ENCODE measurements at regions not wholly inside any gene's neighbourhood (a gene's known extent, or its start where the extent isn't known, plus 50 kb on each side); places are given as distances from the start of the nearest gene placed in this dataset.

DNA sequence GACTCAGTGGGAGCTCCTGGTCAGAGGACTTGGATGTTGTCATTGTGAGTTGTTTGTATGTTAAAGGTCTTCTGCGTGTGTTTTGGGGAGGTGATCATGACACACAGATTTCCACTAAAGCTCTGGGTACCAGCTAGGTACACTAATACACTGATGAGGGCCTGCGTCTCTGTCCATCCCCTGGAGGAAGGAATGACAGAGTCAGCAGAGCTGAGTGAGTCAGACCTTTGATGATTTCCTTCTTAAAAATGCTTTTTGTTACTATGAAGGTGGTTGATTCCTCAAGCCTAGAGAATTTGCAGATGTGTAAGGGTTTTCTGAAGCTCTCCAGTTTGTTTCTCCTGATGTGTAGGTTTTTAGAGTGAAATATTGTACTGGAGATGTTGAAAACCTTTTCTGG is 424.1 kb upstream of the TPM1 start:
- TF ChIP-seq, protein P1, sequence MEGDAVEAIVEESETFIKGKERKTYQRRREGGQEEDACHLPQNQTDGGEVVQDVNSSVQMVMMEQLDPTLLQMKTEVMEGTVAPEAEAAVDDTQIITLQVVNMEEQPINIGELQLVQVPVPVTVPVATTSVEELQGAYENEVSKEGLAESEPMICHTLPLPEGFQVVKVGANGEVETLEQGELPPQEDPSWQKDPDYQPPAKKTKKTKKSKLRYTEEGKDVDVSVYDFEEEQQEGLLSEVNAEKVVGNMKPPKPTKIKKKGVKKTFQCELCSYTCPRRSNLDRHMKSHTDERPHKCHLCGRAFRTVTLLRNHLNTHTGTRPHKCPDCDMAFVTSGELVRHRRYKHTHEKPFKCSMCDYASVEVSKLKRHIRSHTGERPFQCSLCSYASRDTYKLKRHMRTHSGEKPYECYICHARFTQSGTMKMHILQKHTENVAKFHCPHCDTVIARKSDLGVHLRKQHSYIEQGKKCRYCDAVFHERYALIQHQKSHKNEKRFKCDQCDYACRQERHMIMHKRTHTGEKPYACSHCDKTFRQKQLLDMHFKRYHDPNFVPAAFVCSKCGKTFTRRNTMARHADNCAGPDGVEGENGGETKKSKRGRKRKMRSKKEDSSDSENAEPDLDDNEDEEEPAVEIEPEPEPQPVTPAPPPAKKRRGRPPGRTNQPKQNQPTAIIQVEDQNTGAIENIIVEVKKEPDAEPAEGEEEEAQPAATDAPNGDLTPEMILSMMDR (IDR thresholded peaks at IDR 0.05; ENCODE audit: insufficient read depth, low read depth, low read length, missing control alignments), result no peak
- no peak for DNase-seq (ENCODE audit: low read depth)
- H3K4me3 ChIP-seq (ENCODE audit: low read depth, low read length), result no peak overlapping the region

DNA sequence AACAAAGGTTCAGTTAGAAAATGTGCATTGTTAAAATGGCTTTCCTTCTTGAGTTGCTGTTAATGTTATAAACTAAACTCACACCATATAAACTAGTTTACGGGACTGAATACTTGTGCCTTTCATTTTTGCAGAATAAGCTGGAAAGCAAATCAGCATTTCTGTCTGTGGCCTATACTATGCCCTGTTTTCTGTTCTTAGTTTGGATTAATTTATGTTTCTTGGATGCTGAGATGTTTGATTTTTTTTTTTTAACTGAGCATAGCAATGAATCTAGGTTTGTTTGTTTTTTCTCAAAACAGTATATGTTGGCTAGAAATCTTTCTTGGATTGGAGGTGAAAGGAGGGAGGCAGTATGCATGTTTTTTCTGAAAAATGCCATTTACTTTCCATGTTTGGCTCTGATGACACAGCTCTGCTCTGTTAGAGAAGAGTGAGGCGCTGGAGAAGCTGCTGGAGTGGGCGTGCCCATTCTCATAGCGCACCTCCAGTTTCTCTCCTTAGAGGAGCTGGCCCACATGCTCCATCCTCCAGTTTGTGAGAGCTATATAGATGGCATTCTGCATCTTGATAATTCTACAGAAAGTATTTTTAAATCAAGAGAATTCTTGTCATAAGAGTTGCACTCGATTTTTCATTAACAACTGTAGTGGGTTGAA is 423.6 kb upstream of the TPM1 start:
- H3K4me3 ChIP-seq (ENCODE audit: low read depth, low read length), result no peak overlapping the region
- TF ChIP-seq, protein P1 (IDR thresholded peaks at IDR 0.05; ENCODE audit: insufficient read depth, low read depth, low read length, missing control alignments), result no peak
- DNase-seq (ENCODE audit: low read depth), result no peak

DNA sequence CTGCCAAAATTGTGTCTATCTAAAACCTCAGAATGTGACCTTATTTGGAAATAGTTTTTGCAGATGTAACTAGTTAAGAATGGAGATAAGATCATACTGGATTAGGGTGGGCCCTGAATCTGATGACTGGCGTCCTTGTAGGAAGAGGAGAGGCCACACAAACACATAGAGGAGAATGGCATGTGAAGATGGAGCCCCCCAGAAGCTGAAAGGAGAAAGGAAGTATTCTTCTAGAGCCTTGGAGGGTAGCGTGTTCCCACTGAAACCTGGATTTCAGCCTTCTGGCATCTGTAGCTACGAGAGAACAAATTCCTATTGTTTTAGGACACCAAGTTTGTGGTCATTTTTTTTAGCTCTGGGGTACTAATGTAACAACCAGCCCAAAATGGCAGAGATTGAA is 423.0 kb upstream of the TPM1 start:
- H3K4me3 ChIP-seq (ENCODE audit: low read depth, low read length), result no peak overlapping the region
- DNase-seq (ENCODE audit: low read depth), result no peak
- TF ChIP-seq, protein P1 (IDR thresholded peaks at IDR 0.05; ENCODE audit: insufficient read depth, low read depth, low read length, missing control alignments), result no peak

DNA sequence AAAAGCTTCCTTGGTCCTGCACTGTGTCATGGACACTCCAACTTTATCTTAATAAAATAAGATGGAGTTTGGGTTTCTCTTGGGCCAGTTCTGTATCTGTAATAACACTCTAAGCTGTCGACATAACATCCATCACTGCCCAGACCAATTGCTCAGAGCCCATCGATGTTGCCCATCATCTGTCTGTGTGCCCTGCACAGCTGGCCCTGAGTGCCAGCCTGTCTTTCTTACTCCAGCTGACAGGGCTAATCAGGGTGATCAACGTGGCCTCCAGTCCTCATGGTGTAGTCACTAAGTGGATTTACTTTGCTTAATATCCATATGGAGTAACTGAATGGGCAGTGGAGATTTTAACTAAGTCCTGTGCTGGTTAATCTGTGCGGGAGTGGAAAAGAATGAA is 419.8 kb upstream of the TPM1 start:
- DNase-seq (ENCODE audit: low read depth), result no peak
- TF ChIP-seq, protein P1 (IDR thresholded peaks at IDR 0.05; ENCODE audit: insufficient read depth, low read depth, low read length, missing control alignments), result no peak
- no peak overlapping the region for H3K4me3 ChIP-seq (ENCODE audit: low read depth, low read length)

GRCh38 chr15:62624547-62625378 is 417.8 kb upstream of the TPM1 start:
- no peak overlapping the region for H3K4me3 ChIP-seq (ENCODE audit: low read depth, low read length)
- peak; percentile 58 for DNase-seq (ENCODE audit: low read depth)
- TF ChIP-seq, protein P1 (IDR thresholded peaks at IDR 0.05; ENCODE audit: insufficient read depth, low read depth, low read length, missing control alignments), result no peak

DNA sequence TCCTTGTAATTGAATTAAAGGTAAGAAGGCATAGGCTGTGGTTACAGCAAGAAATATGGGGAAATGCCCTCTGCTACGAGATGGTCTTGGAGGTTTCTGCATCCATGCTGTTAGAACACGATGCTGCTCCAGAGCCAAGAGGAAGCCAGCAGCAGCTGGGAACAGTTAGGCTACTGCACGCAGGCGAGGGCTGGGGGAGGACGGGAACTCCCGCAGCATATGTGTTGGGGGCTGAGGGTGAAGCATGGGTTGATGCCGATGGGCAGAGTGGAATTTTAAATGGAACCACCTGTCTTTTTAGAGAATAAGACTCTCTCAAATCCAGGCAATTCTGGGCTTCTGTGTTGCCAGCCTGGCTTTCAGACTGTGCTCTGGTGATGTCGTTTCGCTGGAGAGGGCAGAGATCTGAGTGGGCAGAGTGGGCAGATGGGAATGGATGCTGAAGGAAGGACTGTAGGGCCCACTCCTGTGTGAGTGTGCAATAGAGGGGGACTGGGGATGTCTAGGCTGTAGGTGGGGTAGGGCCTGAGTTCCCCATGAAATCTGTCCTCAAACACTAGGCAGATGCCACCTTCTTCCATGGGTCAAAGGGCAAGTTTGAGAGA is 417.0 kb upstream of the TPM1 start:
- no peak for DNase-seq (ENCODE audit: low read depth)
- TF ChIP-seq, protein P1 (IDR thresholded peaks at IDR 0.05; ENCODE audit: insufficient read depth, low read depth, low read length, missing control alignments), result no peak
- H3K4me3 ChIP-seq (ENCODE audit: low read depth, low read length), result no peak overlapping the region
